Pons (tissue), 1 donor: ENCODE measurements at regions not wholly inside any gene's neighbourhood (a gene's known extent, or its start where the extent isn't known, plus 50 kb on each side); places are given as distances from the start of the nearest gene placed in this dataset.

Experiments
- DNase-seq: peaks from one replicate; pipeline ENCODE4 v3.0.0-alpha.2; 2016; ENCODE audit warnings: low spot score

GRCh38 chr2:67340133-67341011 lies 56.8 kb upstream of the ETAA1 start:
- DNase-seq: no peak

DNA sequence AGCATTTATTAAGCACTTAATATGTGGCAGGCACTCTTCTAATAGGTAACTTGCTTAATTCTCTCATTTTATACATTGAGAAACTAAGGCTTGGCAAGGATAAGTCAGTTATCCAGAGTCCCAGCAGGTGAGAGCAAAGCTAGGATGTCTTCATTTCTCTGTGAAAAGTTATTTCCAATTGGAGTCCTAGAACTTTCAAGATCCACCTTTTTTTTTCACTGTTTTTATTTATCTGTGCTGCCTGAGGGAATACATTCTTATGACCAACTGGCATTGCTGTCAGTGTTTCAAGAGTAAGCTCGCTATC lies 56.2 kb upstream of the ETAA1 start:
- DNase-seq: no peak

- DNase-seq: no peak
These were observed 55.8 kb upstream of the ETAA1 start for GRCh38 chr2:67341336-67341735.

- no peak for DNase-seq
These were observed 54.7 kb upstream of the ETAA1 start for GRCh38 chr2:67342394-67342793.

- no peak for DNase-seq
These were observed 50.3 kb upstream of the ETAA1 start for GRCh38 chr2:67346718-67347407.
